AG09319 (cell line): ENCODE measurements at regions not wholly inside any gene's neighbourhood (a gene's known extent, or its start where the extent isn't known, plus 50 kb on each side); places are given as distances from the start of the nearest gene placed in this dataset.

Experiments used
- DNase-seq: peaks from one replicate; pipeline ENCODE4 v3.0.0-alpha.2; 2010; ENCODE audit warnings: low read depth; ENCODE audit errors: extremely low read depth
- TF ChIP-seq, protein P1 (sequence below): IDR thresholded peaks from 2 replicates; pipeline ENCODE4 v1.5.1; 2011; ENCODE audit warnings: low read depth, mild to moderate bottlenecking, inconsistent platforms, low read length, moderate library complexity

DNA sequence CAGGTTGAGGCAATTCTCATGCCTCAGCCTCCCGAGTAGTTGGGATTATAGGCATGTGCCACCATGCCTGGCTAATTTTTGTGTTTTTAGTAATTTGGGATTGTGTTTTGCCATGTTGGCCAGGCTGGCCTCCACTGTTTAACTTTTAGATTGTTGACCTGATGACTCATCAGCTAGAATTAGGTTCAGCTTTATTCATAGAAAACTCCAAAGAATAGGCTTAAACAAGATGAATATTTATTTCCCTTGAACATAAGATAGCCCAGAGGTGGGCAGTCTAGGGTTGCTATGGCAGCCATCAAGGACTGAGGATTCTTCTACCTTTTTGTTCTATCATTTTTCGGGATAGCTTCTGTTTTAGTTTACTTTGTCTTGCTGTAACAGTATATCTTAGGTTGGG, 99.6 kb upstream of the SELENOK start:
- DNase-seq = no peak
- TF ChIP-seq, protein P1, sequence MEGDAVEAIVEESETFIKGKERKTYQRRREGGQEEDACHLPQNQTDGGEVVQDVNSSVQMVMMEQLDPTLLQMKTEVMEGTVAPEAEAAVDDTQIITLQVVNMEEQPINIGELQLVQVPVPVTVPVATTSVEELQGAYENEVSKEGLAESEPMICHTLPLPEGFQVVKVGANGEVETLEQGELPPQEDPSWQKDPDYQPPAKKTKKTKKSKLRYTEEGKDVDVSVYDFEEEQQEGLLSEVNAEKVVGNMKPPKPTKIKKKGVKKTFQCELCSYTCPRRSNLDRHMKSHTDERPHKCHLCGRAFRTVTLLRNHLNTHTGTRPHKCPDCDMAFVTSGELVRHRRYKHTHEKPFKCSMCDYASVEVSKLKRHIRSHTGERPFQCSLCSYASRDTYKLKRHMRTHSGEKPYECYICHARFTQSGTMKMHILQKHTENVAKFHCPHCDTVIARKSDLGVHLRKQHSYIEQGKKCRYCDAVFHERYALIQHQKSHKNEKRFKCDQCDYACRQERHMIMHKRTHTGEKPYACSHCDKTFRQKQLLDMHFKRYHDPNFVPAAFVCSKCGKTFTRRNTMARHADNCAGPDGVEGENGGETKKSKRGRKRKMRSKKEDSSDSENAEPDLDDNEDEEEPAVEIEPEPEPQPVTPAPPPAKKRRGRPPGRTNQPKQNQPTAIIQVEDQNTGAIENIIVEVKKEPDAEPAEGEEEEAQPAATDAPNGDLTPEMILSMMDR = no peak

DNA sequence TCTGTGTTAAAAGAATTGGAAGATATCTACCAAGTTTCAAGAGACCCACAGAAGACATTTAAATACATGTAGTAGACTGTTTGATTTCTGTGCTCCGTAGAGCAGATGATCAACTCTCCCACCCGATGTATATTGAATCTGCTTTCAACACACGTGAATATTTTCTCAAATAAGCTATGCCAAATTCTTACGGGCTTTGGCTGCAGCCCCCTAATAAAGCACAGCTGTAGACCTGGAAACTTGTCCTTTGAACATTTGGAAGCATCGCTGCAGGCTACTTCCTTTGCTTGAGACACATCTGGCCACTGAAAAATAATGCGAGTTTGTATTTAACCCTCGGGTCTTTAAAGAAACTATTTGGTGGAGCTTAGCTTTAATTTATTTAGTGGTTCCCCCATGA, 98.3 kb upstream of the SELENOK start:
- DNase-seq = no peak
- TF ChIP-seq, protein P1 = no peak

DNA sequence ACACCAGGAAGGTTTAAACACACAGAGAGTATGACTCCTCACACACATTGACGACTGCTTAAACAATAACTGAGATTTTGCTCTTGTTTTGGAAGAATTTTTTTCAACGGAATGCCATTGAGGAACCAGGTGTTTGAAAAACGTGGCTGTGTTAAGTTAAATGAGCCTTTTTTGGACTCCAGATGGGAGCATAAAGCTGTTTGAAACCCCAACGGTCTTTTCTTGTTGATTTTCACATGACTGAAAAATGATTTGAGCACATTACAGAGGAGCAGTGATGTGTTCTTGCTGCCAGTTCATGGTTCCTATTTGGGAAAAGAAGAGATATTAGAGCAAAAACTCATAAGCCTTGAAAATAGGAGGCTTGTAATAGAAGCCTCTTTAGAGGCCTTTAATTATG, 97.8 kb upstream of the SELENOK start:
- TF ChIP-seq, protein P1 = no peak

DNA sequence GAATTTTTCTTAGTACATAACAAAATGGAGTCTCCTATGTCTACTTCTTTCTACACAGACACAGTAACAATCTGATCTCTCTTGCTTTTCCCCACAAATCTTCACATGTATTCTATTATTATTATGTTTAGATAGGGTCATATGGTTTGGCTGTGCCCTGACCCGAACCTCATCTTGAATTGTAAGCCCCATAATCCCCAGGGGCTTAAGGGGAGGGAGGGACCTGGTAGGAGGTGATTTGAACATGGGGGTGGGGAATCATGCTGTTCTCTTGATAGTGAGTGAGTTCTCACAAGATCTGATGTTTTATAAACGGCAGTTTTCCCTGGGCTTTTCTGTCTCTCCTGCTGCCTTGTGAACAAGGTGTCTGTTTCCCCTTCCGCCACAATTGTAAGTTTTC, 86.7 kb upstream of the SELENOK start:
- DNase-seq = no peak
- TF ChIP-seq, protein P1 = no peak

More for the DNA sequence above, 97.8 kb upstream of the SELENOK start:
- no peak for DNase-seq

DNA sequence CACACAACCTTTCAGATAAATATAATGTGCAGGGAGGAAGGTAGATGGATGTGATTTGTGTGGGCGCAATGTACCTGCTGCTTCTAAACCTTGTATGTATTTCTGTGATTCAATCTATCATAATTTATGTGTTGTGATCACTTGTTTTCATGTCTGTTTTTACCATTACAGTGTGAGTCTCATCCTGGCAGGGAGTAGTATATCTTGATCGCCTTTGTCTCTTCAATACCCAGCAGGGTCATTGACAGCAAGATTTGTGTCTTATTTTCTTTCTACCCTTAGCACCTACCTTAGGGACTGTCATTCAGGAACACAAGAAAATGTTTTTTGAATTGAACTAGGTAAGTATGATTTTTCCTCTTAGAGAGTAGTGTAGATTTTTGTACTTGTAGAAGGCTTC, 83.7 kb upstream of the SELENOK start:
- no peak for DNase-seq
- TF ChIP-seq, protein P1 = no peak

DNA sequence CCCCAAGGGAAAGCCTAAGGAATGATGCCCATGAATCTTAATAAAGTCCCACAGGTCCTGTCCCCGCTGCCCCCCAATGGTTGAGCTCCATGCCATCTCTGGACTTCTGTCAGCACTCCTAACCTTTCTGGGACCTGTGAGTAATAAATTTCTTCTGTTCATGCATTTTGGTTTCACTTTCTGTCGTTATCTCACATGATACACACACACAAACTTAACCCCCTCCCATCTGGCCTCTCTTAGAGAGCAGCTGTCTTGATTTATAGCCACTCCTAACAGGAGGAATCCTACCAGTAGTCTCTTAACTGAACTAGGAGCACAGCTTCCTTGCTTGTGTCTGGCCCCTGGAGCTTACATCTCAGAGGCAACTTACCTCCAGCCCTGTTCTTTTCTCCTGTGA, 82.7 kb upstream of the SELENOK start:
- DNase-seq = no peak
- TF ChIP-seq, protein P1 = no peak

DNA sequence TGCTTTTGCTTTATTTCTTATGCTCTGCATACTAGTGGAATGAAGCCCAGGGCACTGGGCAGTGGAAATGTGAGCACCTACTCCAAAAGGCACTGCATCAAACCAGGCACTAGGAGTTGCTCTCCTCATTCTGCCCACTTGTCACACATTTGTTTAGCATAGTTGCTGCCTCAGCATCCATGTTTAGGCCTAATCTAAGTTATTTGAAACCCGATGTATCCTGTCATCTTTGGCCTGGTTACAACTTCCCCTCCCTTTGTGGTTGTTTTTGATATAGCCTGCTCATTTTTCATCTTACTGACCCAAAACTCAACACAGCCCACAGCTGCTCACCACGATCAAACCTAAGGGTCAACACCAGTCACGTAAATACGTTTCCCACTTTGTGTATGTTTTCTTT, 82.2 kb upstream of the SELENOK start:
- TF ChIP-seq, protein P1 = no peak

More for the DNA sequence above, 82.2 kb upstream of the SELENOK start:
- DNase-seq = no peak
